B cell (primary cell): ENCODE measurements at regions not wholly inside any gene's neighbourhood (a gene's known extent, or its start where the extent isn't known, plus 50 kb on each side); places are given as distances from the start of the nearest gene placed in this dataset.
"Not testable (repeated sequence)": the region's sequence is repeated elsewhere in the genome, so short reads cannot be mapped to it uniquely, and the experiment has no call there.

Experiments used
- ATAC-seq: fragments of 200-7000 bp; cut with Tn5 transposase; one replicate; pipeline ENCODE4 v1.10.0; 2021; ENCODE audit warnings: low read depth, mild to moderate bottlenecking, moderate number of reproducible peaks, moderate library complexity
- CTCF ChIA-PET: fragments of 350-600 bp; sonication (Branson Sonifier 250); formaldehyde crosslinking; loops from one replicate; lab custom pipeline; 2021; ENCODE audit warnings: antibody characterized with exemption, inconsistent platforms; lab: Charles Lee
- POLR2A ChIA-PET: fragments of 350-600 bp; sonication (Branson Sonifier 250); formaldehyde crosslinking; loops from one replicate; lab custom pipeline; 2021; ENCODE audit warnings: antibody characterized with exemption; lab: Charles Lee
- DNase-seq: peaks from one replicate; pipeline ENCODE4 v3.0.0; 2013
- H2AFZ ChIP-seq: 2 replicates; pipeline ENCODE4 v1.6.1; 2012; ENCODE audit warnings: mild to moderate bottlenecking, low read depth, low read length; ENCODE audit not compliant: insufficient read depth, poor library complexity, severe bottlenecking
- H3K27ac ChIP-seq, 2 donors: 1 replicate in 1 of 2; 2 replicates in 1 of 2; pipeline ENCODE4 v1.5.1; 2012 to 2013; ENCODE audit warnings: low read length in 2 of 2, mild to moderate bottlenecking in 2 of 2, moderate library complexity in 1 of 2
- H3K27me3 ChIP-seq, 4 experiments: fragments of 200-600 bp in 1 of 4; sonication (generic) in 1 of 4; replicated peaks in 1 of 4; 1 replicate in 2 of 4; 2 replicates in 2 of 4; pipeline versions ENCODE4 v1.6.1 to v1.7.0; 2013 to 2016; ENCODE audit warnings: low read length in 3 of 4, mild to moderate bottlenecking in 2 of 4, mixed read lengths in 1 of 4, moderate library complexity in 1 of 4; ENCODE audit not compliant: insufficient read depth in 4 of 4, control insufficient read depth in 3 of 4; ENCODE audit errors: control extremely low read depth in 1 of 4
- H3K36me3 ChIP-seq, 2 experiments: replicated peaks in 1 of 2; 1 replicate in 1 of 2; 2 replicates in 1 of 2; pipeline versions ENCODE4 v1.6.1 to v1.7.1; 2013; ENCODE audit warnings: low read length in 1 of 2; ENCODE audit not compliant: insufficient read depth in 2 of 2, control insufficient read depth in 1 of 2; ENCODE audit errors: control extremely low read depth in 1 of 2, extremely low read depth in 1 of 2
- H3K4me1 ChIP-seq, 2 donors: fragments of 200-600 bp in 1 of 2; sonication (generic) in 1 of 2; 1 replicate in 1 of 2; 2 replicates in 1 of 2; pipeline versions ENCODE4 v1.5.1 to v1.6.1; 2013 to 2017; ENCODE audit warnings: low read length in 2 of 2; ENCODE audit not compliant: control insufficient read depth in 2 of 2, insufficient read depth in 2 of 2
- H3K4me2 ChIP-seq: replicated peaks from 2 replicates; pipeline ENCODE3; 2012; ENCODE audit warnings: mild to moderate bottlenecking, low read depth, low read length; ENCODE audit not compliant: poor library complexity, severe bottlenecking
- H3K4me3 ChIP-seq, 5 experiments: fragments of 200-600 bp in 1 of 5; sonication (generic) in 1 of 5; 1 replicate in 3 of 5; 2 replicates in 2 of 5; pipeline versions ENCODE4 v1.5.1 to v1.7.0; 2011 to 2016; ENCODE audit warnings: low read length in 4 of 5, mild to moderate bottlenecking in 4 of 5, low read depth in 2 of 5, control low read depth in 1 of 5, moderate library complexity in 1 of 5; ENCODE audit not compliant: insufficient read depth in 1 of 5; ENCODE audit errors: control extremely low read depth in 1 of 5, extremely low read depth in 1 of 5
- H3K79me2 ChIP-seq: fragments of 200-600 bp; sonication (generic); one replicate; pipeline ENCODE4 v1.6.0; 2016; ENCODE audit warnings: low read length; ENCODE audit not compliant: control insufficient read depth, insufficient read depth
- H3K9ac ChIP-seq: fragments of 200-600 bp; sonication (generic); 2 replicates; pipeline ENCODE4 v1.6.1; 2017; ENCODE audit warnings: mild to moderate bottlenecking, low read length, moderate library complexity
- H3K9me3 ChIP-seq, 3 donors: one replicate each; pipeline versions ENCODE4 v1.6.1 to v1.7.1; 2013; ENCODE audit warnings: low read length in 2 of 3; ENCODE audit not compliant: control insufficient read depth in 2 of 3, insufficient read depth in 1 of 3; ENCODE audit errors: control extremely low read depth in 1 of 3
- H4K20me1 ChIP-seq: 2 replicates; pipeline ENCODE4 v1.6.0; 2012; ENCODE audit warnings: mild to moderate bottlenecking, low read length; ENCODE audit not compliant: insufficient read depth, control insufficient read depth, poor library complexity, severe bottlenecking
- H3K27ac Mint-ChIP-seq: one replicate; pipeline ENCODE4 v1.8.0; 2021; ENCODE audit warnings: mixed read lengths
- H3K27me3 Mint-ChIP-seq: one replicate; pipeline ENCODE4 v1.8.0; 2021; ENCODE audit warnings: mixed read lengths
- H3K4me1 Mint-ChIP-seq: one replicate; pipeline ENCODE4 v1.8.0; 2021; ENCODE audit warnings: mixed read lengths
- H3K4me3 Mint-ChIP-seq: one replicate; pipeline ENCODE4 v1.8.0; 2021; ENCODE audit warnings: mixed read lengths
- H3K9me3 Mint-ChIP-seq: one replicate; pipeline ENCODE4 v1.8.0; 2022; ENCODE audit warnings: mixed read lengths; ENCODE audit not compliant: insufficient read depth
- EZH2 ChIP-seq: IDR thresholded peaks from 2 replicates; pipeline ENCODE4 v1.6.1; 2012; ENCODE audit warnings: borderline replicate concordance, low read depth, mild to moderate bottlenecking, moderate library complexity, low read length; ENCODE audit not compliant: insufficient read depth, poor library complexity, severe bottlenecking
- whole genome bisulfite sequencing: methylation state at CpG from one replicate; pipeline ENCODE4 v1.1.5; 2013; ENCODE audit warnings: missing lambda C conversion rate; ENCODE audit not compliant: insufficient coverage; 5-methylcytosine and 5-hydroxymethylcytosine counted together
- intact Hi-C: fragments of 100-400 bp; cut with micrococcal nuclease; formaldehyde crosslinking; loops from one replicate; pipeline ENCODE4 v1.10.0; 2022
- TF ChIP-seq, protein P1 (sequence below): fragments of 200-600 bp; IDR thresholded peaks from one replicate; pipeline ENCODE4 v1.8.0; 2022; ENCODE audit warnings: antibody characterized with exemption, mild to moderate bottlenecking

- intact Hi-C loops, H3K9me3 ChIP-seq, H3K4me2 ChIP-seq, H3K27ac Mint-ChIP-seq, H3K9ac ChIP-seq, H3K4me3 ChIP-seq, H3K79me2 ChIP-seq, POLR2A ChIA-PET, CTCF ChIA-PET, H3K27me3 ChIP-seq, ATAC-seq, H3K4me3 Mint-ChIP-seq, DNase-seq, H4K20me1 ChIP-seq, H3K36me3 ChIP-seq, H3K4me1 ChIP-seq, H2AFZ ChIP-seq, H3K9me3 Mint-ChIP-seq, H3K4me1 Mint-ChIP-seq, H3K27ac ChIP-seq: not testable (repeated sequence)
- H3K27me3 Mint-ChIP-seq = peaks cover 22% of the 10 kb centered on the region
- WGBS = no CpG with 5 or more reads among the region's 4 CpGs
Observed at GRCh38 chr7:135872861-135873260, 104.3 kb downstream of the MTPN start.

GRCh38 chr7:135862586-135863340 lies 114.2 kb upstream of the FAM180A start:
- POLR2A ChIA-PET = no interaction called here
- Mint-ChIP-seq H3K27me3 (no peaks in the 10 kb centered on the region), H3K27ac (no peak overlapping the region), H3K9me3 (no peaks in the 10 kb centered on the region), H3K4me1 (no peaks in the 10 kb centered on the region), H3K4me3 (no peak overlapping the region)
- Histone ChIP-seq H3K79me2 (no peaks in the 10 kb centered on the region), H3K4me1 (no peaks in the 10 kb centered on the region), H3K27me3 (no peaks in the 10 kb centered on the region), H3K4me2 (no peak overlapping the region), H3K36me3 (no peaks in the 10 kb centered on the region), H3K9me3 (peaks cover 0 to 13% (median 2%) of the 10 kb centered on the region in 3 donors), H3K4me3 (no peak overlapping the region), H2AFZ (no peak overlapping the region), H4K20me1 (no peaks in the 10 kb centered on the region), H3K9ac (no peak overlapping the region), H3K27ac (no peak overlapping the region)
- 77% methylated on average over 6 of the region's 8 CpGs for WGBS
- intact Hi-C loops = no loop called here
- no peak for DNase-seq
- TF ChIP-seq, protein P1, sequence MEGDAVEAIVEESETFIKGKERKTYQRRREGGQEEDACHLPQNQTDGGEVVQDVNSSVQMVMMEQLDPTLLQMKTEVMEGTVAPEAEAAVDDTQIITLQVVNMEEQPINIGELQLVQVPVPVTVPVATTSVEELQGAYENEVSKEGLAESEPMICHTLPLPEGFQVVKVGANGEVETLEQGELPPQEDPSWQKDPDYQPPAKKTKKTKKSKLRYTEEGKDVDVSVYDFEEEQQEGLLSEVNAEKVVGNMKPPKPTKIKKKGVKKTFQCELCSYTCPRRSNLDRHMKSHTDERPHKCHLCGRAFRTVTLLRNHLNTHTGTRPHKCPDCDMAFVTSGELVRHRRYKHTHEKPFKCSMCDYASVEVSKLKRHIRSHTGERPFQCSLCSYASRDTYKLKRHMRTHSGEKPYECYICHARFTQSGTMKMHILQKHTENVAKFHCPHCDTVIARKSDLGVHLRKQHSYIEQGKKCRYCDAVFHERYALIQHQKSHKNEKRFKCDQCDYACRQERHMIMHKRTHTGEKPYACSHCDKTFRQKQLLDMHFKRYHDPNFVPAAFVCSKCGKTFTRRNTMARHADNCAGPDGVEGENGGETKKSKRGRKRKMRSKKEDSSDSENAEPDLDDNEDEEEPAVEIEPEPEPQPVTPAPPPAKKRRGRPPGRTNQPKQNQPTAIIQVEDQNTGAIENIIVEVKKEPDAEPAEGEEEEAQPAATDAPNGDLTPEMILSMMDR = no peak
- no peak for TF ChIP-seq EZH2
- ATAC-seq = no peak
- CTCF ChIA-PET = no interaction called here
